A549 (cell line): ENCODE measurements at regions not wholly inside any gene's neighbourhood (a gene's known extent, or its start where the extent isn't known, plus 50 kb on each side); places are given as distances from the start of the nearest gene placed in this dataset.

Experiments used
- EP300 ChIP-seq, 2 experiments: fragments of >200 bp; sonication (Bioruptor Twin); formaldehyde crosslinking; IDR thresholded peaks; 2 replicates in 1 of 2; 3 replicates in 1 of 2; pipeline ENCODE4 v1.6.1; 2016 to 2017
- ESRRA ChIP-seq: fragments of 150-350 bp; IDR thresholded peaks from 2 replicates; pipeline ENCODE4 v1.6.1; 2014; ENCODE audit warnings: mild to moderate bottlenecking, low read length, borderline replicate concordance
- HDAC2 ChIP-seq: fragments of 200-600 bp; sonication (generic); IDR thresholded peaks from 2 replicates; pipeline ENCODE4 v1.6.1; 2016
- MYC ChIP-seq: IDR thresholded peaks from 2 replicates; pipeline ENCODE4 v1.6.1; 2012; ENCODE audit warnings: mild to moderate bottlenecking, inconsistent platforms, low read length, improper control_type of control experiment, borderline replicate concordance
- POLR2A ChIP-seq: IDR thresholded peaks from 2 replicates; pipeline ENCODE4 v1.6.1; 2012; ENCODE audit warnings: mild to moderate bottlenecking, low read length
- RAD21 ChIP-seq, 2 experiments: fragments of >200 bp in 1 of 2; sonication (Bioruptor Twin) in 1 of 2; formaldehyde crosslinking in 1 of 2; IDR thresholded peaks in 1 of 2; conservative IDR thresholded peaks in 1 of 2; 2 replicates in 1 of 2; 3 replicates in 1 of 2; pipeline ENCODE4 v1.6.1; 2012 to 2018; ENCODE audit warnings: inconsistent platforms in 1 of 2
- RCOR1 ChIP-seq: fragments of 150-350 bp; IDR thresholded peaks from 2 replicates; pipeline ENCODE4 v1.6.1; 2014; ENCODE audit warnings: antibody characterized with exemption, low read length, low read depth
- RNF2 ChIP-seq: fragments of 200-600 bp; sonication (generic); IDR thresholded peaks from 2 replicates; pipeline ENCODE4 v1.6.1; 2016; ENCODE audit warnings: low read depth, mild to moderate bottlenecking, antibody characterized with exemption, moderate library complexity, borderline replicate concordance
- TF ChIP-seq, protein P1 (sequence below): fragments of >200 bp; sonication (Bioruptor Twin); formaldehyde crosslinking; IDR thresholded peaks from 3 replicates; pipeline ENCODE4 v1.5.1; 2016

DNA sequence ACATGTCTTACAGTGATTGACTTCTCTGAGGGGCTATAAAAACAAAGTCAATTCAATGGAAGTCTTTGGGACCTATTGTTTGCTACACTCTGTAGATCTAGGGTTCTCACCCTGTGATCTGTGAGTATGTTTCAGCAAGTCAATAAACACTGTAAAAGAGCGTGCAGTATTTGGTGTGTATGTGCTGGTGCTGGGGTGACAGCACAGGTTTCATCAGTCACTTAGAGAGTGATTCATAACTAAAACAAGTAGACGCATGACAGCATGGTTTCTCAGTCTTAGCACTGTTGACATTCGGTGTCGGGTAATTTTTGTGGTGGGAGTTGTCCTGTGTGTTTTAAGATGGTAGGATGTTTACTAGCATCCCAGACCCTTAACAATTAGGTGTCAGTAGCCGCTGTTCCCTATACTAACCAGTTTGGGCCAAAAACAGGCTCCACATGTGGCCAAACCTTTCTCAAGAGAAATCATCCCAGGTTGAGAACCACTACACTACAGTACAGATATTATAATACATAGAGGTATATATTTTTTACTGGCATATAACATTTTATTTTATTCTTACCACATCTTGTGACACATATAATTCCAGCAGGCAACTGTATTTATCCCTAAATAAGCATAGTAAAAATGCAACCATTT, 411.8 kb downstream of the ARL4A start:
- TF ChIP-seq HDAC2 (no peak), MYC (no peak), RCOR1 (no peak), EP300 (IDR thresholded peaks at IDR 0.05) (no peak), ESRRA (no peak), RNF2 (no peak), POLR2A (no peak), RAD21 (conservative IDR thresholded peaks at IDR 0.05 in 1 of 2, IDR thresholded peaks at IDR 0.05 in 1 of 2) (no peak)
- TF ChIP-seq, protein P1, sequence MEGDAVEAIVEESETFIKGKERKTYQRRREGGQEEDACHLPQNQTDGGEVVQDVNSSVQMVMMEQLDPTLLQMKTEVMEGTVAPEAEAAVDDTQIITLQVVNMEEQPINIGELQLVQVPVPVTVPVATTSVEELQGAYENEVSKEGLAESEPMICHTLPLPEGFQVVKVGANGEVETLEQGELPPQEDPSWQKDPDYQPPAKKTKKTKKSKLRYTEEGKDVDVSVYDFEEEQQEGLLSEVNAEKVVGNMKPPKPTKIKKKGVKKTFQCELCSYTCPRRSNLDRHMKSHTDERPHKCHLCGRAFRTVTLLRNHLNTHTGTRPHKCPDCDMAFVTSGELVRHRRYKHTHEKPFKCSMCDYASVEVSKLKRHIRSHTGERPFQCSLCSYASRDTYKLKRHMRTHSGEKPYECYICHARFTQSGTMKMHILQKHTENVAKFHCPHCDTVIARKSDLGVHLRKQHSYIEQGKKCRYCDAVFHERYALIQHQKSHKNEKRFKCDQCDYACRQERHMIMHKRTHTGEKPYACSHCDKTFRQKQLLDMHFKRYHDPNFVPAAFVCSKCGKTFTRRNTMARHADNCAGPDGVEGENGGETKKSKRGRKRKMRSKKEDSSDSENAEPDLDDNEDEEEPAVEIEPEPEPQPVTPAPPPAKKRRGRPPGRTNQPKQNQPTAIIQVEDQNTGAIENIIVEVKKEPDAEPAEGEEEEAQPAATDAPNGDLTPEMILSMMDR, result no peak
